ENCODE measurements at regions not wholly inside any gene's neighbourhood (a gene's known extent, or its start where the extent isn't known, plus 50 kb on each side); places are given as distances from the start of the nearest gene placed in this dataset.

DNA sequence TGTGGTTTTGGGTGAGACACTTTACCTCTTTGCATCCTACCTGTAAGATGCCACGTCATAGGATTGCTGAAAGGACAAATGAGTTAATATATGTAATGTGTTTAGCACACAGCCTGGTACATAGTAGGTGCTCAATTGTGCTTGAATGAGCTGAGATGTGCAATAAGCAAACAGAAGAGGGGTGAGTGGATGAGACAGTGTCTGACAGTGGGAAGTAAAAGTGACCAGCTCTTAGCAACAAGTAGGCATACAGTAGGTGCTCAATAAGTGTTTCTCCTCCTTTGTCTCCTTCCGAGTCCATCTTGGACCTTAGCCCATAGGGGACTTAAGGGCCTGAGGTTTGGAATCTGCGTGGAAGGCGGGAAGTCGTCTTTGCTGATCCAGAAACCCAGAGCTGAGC lies 104.7 kb downstream of the CEBPB start:
- Histone ChIP-seq H2AFZ (ENCODE audit: low read length) (no peak overlapping the region), H3K4me1 (ENCODE audit: low read length) (no peaks in the 10 kb centered on the region), H3K36me3 (replicated peaks; ENCODE audit: insufficient read depth, low read length) (no peaks in the 10 kb centered on the region), H3K9me2 (replicated peaks; ENCODE audit: insufficient read depth, low read length) (no peaks in the 10 kb centered on the region), H3K27me3 (replicated peaks; ENCODE audit: insufficient read depth, low read length) (peaks cover 93% of the 10 kb centered on the region), H3F3A (ENCODE audit: insufficient read depth, low read length) (no peaks in the 10 kb centered on the region), H3K27ac (ENCODE audit: low read length) (no peak overlapping the region), H3K79me2 (ENCODE audit: low read length) (no peaks in the 10 kb centered on the region), H3K4me2 (ENCODE audit: low read depth, low read length) (no peak overlapping the region), H3K4me3 (ENCODE audit: low read length) (no peak overlapping the region), H3K9me3 (replicated peaks; ENCODE audit: insufficient read depth, low read length) (no peaks in the 10 kb centered on the region), H3K9ac (ENCODE audit: low read length) (no peak overlapping the region), H4K20me1 (ENCODE audit: insufficient read depth, low read length) (no peaks in the 10 kb centered on the region)
- no peak for DNase-seq
- TF ChIP-seq EZH2 (optimal IDR thresholded peaks at IDR 0.05; ENCODE audit: low read depth, low read length) (no peak), EZH2phosphoT487 (IDR thresholded peaks at IDR 0.05; ENCODE audit: low read length) (no peak)
- TF ChIP-seq, protein P1, sequence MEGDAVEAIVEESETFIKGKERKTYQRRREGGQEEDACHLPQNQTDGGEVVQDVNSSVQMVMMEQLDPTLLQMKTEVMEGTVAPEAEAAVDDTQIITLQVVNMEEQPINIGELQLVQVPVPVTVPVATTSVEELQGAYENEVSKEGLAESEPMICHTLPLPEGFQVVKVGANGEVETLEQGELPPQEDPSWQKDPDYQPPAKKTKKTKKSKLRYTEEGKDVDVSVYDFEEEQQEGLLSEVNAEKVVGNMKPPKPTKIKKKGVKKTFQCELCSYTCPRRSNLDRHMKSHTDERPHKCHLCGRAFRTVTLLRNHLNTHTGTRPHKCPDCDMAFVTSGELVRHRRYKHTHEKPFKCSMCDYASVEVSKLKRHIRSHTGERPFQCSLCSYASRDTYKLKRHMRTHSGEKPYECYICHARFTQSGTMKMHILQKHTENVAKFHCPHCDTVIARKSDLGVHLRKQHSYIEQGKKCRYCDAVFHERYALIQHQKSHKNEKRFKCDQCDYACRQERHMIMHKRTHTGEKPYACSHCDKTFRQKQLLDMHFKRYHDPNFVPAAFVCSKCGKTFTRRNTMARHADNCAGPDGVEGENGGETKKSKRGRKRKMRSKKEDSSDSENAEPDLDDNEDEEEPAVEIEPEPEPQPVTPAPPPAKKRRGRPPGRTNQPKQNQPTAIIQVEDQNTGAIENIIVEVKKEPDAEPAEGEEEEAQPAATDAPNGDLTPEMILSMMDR (IDR thresholded peaks at IDR 0.05; ENCODE audit: low read length), result no peak

- no peak for DNase-seq
- H3K9ac ChIP-seq (ENCODE audit: low read length), result no peak overlapping the region
Measured at GRCh38 chr20:50295762-50296449, 105.3 kb downstream of the CEBPB start.

DNA sequence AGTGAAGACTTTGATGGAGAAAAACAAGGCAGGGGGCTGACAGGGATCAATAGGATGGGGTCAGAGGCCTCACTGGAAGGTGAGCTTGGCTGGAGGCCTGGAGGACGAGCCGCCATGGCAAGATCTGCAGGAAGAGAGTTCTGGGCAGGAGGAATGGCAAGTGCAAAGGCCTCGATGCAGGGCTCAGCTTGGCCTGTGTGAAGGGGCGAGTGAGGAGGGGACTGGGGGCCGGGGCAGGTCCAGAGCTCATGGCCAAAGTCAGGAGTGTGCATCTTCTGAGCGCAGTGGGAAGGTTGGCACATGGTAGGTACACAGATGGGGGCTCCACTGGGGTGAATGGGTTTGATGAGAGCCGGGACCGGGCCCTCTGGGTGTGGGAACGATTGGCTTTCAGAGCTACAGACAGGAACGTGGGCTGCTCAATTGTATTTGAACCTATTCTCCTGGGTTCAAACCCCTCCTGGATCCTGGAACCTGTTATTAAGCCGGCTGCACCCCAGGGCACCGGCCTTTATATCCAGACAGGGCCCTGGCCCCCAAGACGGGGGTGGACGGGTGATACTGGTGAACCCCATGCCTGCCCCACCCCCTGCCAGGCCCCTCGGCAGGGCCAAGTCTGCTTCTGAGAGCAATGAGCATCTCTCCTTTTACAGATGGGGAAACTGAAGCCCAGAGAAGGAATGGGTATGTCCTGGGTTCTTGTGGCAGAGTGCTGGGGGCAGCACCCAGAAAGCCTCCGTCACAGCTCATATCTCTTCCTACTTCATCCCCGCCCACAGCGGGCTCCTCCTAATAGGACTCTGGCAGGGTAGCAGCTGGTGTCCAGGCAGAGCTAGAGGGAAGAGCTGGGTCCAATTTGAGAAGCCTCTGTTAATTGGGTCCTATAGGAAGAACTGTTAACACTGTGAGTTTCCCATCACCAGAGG lies 106.1 kb downstream of the CEBPB start:
- no peak for DNase-seq

More at GRCh38 chr20:50295762-50296449, 105.3 kb downstream of the CEBPB start:
- H4K20me1 ChIP-seq (ENCODE audit: insufficient read depth, low read length), result no peaks in the 10 kb centered on the region
- no peak for TF ChIP-seq EZH2phosphoT487 (IDR thresholded peaks at IDR 0.05; ENCODE audit: low read length)
- TF ChIP-seq, protein P1 (IDR thresholded peaks at IDR 0.05; ENCODE audit: low read length), result no peak
- no peak for TF ChIP-seq EZH2 (optimal IDR thresholded peaks at IDR 0.05; ENCODE audit: low read depth, low read length)
- no peaks in the 10 kb centered on the region for H3K36me3 ChIP-seq (replicated peaks; ENCODE audit: insufficient read depth, low read length)
- no peaks in the 10 kb centered on the region for H3K9me3 ChIP-seq (replicated peaks; ENCODE audit: insufficient read depth, low read length)
- H3K27me3 ChIP-seq (replicated peaks; ENCODE audit: insufficient read depth, low read length), result peaks cover 94% of the 10 kb centered on the region
- H3K9me2 ChIP-seq (replicated peaks; ENCODE audit: insufficient read depth, low read length), result no peaks in the 10 kb centered on the region
- no peaks in the 10 kb centered on the region for H3F3A ChIP-seq (ENCODE audit: insufficient read depth, low read length)
- no peak overlapping the region for H3K4me2 ChIP-seq (ENCODE audit: low read depth, low read length)
- H2AFZ ChIP-seq (ENCODE audit: low read length), result no peak overlapping the region
- H3K27ac ChIP-seq (ENCODE audit: low read length), result no peak overlapping the region
- no peaks in the 10 kb centered on the region for H3K79me2 ChIP-seq (ENCODE audit: low read length)
- H3K4me1 ChIP-seq (ENCODE audit: low read length), result no peaks in the 10 kb centered on the region
- no peak overlapping the region for H3K4me3 ChIP-seq (ENCODE audit: low read length)

More for the DNA sequence above, 106.1 kb downstream of the CEBPB start:
- Histone ChIP-seq H3K27me3 (replicated peaks; ENCODE audit: insufficient read depth, low read length) (peaks cover 95% of the 10 kb centered on the region), H3F3A (ENCODE audit: insufficient read depth, low read length) (no peaks in the 10 kb centered on the region), H3K4me2 (ENCODE audit: low read depth, low read length) (no peak overlapping the region), H4K20me1 (ENCODE audit: insufficient read depth, low read length) (no peaks in the 10 kb centered on the region), H3K9me3 (replicated peaks; ENCODE audit: insufficient read depth, low read length) (no peaks in the 10 kb centered on the region), H3K9ac (ENCODE audit: low read length) (no peak overlapping the region), H3K36me3 (replicated peaks; ENCODE audit: insufficient read depth, low read length) (no peaks in the 10 kb centered on the region), H3K4me1 (ENCODE audit: low read length) (no peaks in the 10 kb centered on the region), H2AFZ (ENCODE audit: low read length) (no peak overlapping the region), H3K27ac (ENCODE audit: low read length) (no peak overlapping the region), H3K4me3 (ENCODE audit: low read length) (no peak overlapping the region), H3K9me2 (replicated peaks; ENCODE audit: insufficient read depth, low read length) (no peaks in the 10 kb centered on the region), H3K79me2 (ENCODE audit: low read length) (no peaks in the 10 kb centered on the region)
- TF ChIP-seq EZH2 (optimal IDR thresholded peaks at IDR 0.05; ENCODE audit: low read depth, low read length) (no peak), EZH2phosphoT487 (IDR thresholded peaks at IDR 0.05; ENCODE audit: low read length) (no peak)
- TF ChIP-seq, protein P1 (IDR thresholded peaks at IDR 0.05; ENCODE audit: low read length), result no peak
